ENCODE measurements at regions not wholly inside any gene's neighbourhood (a gene's known extent, or its start where the extent isn't known, plus 50 kb on each side); places are given as distances from the start of the nearest gene placed in this dataset.
"Not testable (repeated sequence)": the region's sequence is repeated elsewhere in the genome, so short reads cannot be mapped to it uniquely, and the experiment has no call there.

DNA sequence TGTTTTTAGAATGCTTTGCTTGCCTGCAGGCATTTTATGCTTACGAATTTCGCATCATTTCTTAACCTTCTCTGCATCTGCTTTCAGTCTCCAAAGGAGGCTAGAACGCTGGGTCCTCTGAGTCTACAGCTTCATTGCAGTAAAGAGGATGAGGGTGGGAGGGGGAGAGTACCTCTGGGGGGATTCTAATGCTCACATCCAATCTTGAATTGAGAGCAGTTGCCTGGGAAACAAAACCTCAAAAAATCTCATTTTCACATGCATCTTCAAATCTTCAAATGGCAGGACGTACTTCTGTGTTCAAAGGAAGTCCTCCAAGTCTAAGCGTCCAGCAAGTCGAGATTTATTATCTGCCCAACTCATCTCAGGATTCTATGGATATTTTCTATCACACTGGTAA lies 100.7 kb upstream of the PRKCQ start:
- no peaks in the 10 kb centered on the region; the same call in 1 of the 2 replicates for H3K4me1 ChIP-seq (ENCODE audit: insufficient read depth, low read length)
- 80% methylated on average over 6 of the region's 6 CpGs for WGBS
- no peaks in the 10 kb centered on the region for H3K9me3 ChIP-seq (ENCODE audit: insufficient read depth, low read depth, low read length)
- H3K27me3 ChIP-seq (ENCODE audit: insufficient read depth, low read length), result no peaks in the 10 kb centered on the region
- H3K27ac ChIP-seq (ENCODE audit: low read depth, low read length), result no peak overlapping the region
- no peak overlapping the region for H3K9ac ChIP-seq (ENCODE audit: low read depth, low read length)
- no peaks in the 10 kb centered on the region for H3K36me3 ChIP-seq (ENCODE audit: insufficient read depth, low read length)
- no peak overlapping the region for H3K4me3 ChIP-seq (ENCODE audit: low read length)

DNA sequence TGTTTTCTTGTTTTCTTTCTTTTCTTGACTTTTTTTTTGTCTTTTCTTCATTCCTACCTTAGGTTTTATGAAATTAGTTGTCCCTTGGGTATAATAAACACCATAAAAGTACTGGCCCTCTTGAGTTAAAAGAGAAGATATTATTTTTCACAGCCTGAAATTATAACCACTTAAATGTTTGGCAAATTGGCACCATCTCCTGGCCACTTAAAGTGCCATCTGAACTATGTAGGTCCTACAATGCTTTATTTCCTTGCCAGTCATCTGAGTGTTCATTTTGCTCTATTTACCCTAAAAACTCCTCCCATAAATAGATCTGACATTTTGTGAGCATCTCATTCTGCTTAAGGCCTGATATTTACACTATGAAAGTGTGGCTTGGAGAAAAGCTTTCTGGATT lies 98.9 kb upstream of the PRKCQ start:
- Histone ChIP-seq H3K9ac (ENCODE audit: low read depth, low read length) (no peak overlapping the region), H3K4me3 (ENCODE audit: low read length) (no peak overlapping the region), H3K27ac (ENCODE audit: low read depth, low read length) (no peak overlapping the region), H3K27me3 (ENCODE audit: insufficient read depth, low read length) (no peaks in the 10 kb centered on the region), H3K4me1 (ENCODE audit: insufficient read depth, low read length) (no peaks in the 10 kb centered on the region; the same call in 1 of the 2 replicates), H3K9me3 (ENCODE audit: insufficient read depth, low read depth, low read length) (no peaks in the 10 kb centered on the region), H3K36me3 (ENCODE audit: insufficient read depth, low read length) (no peaks in the 10 kb centered on the region)

DNA sequence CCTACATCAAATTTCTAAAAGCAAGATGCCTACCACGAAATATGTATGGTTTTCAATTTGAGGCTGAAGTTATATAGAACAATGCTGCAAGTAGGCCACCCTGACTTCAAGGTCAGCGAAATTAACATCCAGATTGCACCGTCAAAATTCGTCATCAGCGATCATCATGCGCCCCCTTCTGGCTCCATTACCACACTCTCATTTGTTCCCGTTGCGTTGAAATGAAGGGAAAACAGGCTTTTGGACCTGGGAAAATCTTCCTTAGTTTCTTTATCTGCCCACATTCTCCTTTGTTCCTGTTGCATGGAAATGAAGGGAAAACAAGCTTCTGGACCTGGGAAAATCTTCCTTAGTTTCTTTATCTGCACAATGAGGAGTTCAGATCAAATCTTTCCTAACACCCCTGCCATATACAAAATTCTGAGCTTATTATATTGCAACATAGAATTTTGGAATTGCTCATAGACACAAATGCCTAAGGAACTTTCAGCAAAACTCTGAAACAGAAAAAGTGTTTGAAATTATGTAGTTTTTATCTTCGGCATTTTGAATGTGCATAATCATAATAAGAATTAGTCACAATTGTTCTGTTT lies 98.2 kb upstream of the PRKCQ start:
- no peaks in the 10 kb centered on the region for H3K36me3 ChIP-seq (ENCODE audit: insufficient read depth, low read length)
- no peak overlapping the region for H3K27ac ChIP-seq (ENCODE audit: low read depth, low read length)
- H3K4me3 ChIP-seq (ENCODE audit: low read length), result no peak overlapping the region
- H3K9ac ChIP-seq (ENCODE audit: low read depth, low read length), result no peak overlapping the region
- H3K9me3 ChIP-seq (ENCODE audit: insufficient read depth, low read depth, low read length), result no peaks in the 10 kb centered on the region
- WGBS, result 14% methylated on average over 8 of the region's 9 CpGs
- H3K27me3 ChIP-seq (ENCODE audit: insufficient read depth, low read length), result no peaks in the 10 kb centered on the region
- H3K4me1 ChIP-seq (ENCODE audit: insufficient read depth, low read length), result no peaks in the 10 kb centered on the region; the same call in 1 of the 2 replicates

DNA sequence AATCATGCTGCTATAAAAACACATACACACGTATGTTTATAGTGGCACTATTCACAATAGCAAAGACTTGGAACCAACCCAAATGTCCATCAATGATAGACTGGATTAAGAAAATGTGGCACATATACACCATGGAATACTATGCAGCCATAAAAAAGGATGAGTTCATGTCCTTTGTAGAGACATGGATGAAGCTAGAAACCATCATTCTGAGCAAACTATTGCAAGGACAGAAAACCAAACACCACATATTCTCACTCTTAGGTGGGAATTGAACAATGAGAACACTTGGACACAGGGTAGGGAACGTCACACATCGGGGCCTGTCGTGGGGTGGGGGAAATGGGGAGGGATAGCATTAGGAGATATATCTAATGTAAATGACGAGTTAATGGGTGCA lies 97.1 kb upstream of the PRKCQ start:
- H3K9ac ChIP-seq (ENCODE audit: low read depth, low read length); H3K27me3 ChIP-seq (ENCODE audit: insufficient read depth, low read length); H3K27ac ChIP-seq (ENCODE audit: low read depth, low read length); H3K4me3 ChIP-seq (ENCODE audit: low read length); H3K4me1 ChIP-seq (ENCODE audit: insufficient read depth, low read length); H3K36me3 ChIP-seq (ENCODE audit: insufficient read depth, low read length); H3K9me3 ChIP-seq (ENCODE audit: insufficient read depth, low read depth, low read length): not testable (repeated sequence)
- 98% methylated on average over 5 of the region's 5 CpGs for WGBS

DNA sequence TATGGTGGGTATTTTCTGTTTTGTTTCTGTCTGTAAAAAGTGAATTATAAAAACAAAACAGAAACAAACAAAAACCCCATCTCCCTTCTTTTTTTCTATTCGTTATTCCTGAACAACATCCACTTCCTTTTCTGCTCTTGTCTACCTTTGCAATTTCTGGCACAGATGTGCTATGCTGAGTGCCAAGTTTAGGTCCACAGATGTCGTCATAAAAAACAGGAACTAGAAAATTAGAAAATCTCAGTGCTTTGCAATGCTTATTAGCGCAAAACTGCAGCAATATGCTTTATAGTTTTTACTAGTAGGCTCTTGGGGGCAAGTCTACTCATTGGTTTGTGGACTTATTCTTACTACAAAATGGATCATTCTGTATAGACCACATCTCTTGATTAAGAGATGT lies 94.2 kb upstream of the PRKCQ start:
- H3K9ac ChIP-seq (ENCODE audit: low read depth, low read length), result no peak overlapping the region
- no peak overlapping the region for H3K27ac ChIP-seq (ENCODE audit: low read depth, low read length)
- no peaks in the 10 kb centered on the region for H3K9me3 ChIP-seq (ENCODE audit: insufficient read depth, low read depth, low read length)
- WGBS, result 95% methylated on average over 3 of the region's 3 CpGs
- no peak overlapping the region for H3K4me3 ChIP-seq (ENCODE audit: low read length)
- no peaks in the 10 kb centered on the region for H3K27me3 ChIP-seq (ENCODE audit: insufficient read depth, low read length)
- H3K36me3 ChIP-seq (ENCODE audit: insufficient read depth, low read length), result no peaks in the 10 kb centered on the region
- H3K4me1 ChIP-seq (ENCODE audit: insufficient read depth, low read length), result no peaks in the 10 kb centered on the region

DNA sequence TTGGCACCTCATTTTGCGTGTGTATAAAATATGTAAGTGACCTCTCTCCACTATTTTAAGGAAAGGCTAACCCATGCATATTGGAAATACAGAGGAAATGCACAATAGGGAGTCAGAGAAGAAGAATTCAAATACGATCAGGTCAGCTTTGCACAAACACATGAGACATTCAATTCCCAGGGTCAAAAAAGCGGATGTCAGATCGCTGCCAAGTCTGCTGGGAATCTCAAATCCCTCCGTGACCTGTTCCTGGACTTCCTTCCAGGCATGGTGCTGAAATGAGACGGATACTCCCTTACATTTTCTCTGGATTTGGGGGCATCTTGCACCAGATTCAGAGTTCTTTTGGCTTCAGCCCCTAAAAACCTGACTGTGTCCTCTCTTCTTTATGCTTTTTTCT lies 91.9 kb upstream of the PRKCQ start:
- no peak overlapping the region for H3K4me3 ChIP-seq (ENCODE audit: low read length)

DNA sequence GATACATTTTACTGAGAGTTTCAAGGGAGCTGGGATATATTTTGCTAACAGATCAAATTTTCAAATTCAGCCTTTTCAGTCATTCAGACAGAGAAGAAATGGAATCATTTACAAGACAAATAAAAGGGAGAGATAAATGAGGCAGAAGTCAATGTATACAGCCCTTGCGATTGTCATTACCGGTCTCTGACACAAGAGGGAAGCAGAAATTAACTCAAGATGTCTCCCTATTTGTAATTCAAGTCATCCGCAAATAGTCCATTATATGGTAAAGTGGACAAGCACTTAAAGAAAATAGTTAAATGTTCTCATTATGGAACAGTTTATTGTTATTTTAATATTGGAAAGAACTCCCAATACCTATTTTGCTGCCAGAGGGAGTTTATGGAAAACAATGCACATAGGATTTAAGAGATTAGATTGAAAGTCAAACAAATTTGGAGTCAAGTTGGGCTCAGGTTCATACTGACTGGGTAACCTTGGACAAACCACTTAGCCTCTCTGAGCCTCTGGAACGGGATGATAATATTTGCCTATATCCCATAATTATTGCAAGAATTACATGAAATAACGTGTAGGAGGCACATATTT lies 89.3 kb upstream of the PRKCQ start:
- Histone ChIP-seq H3K27ac (ENCODE audit: low read depth, low read length) (no peak overlapping the region), H3K36me3 (ENCODE audit: insufficient read depth, low read length) (no peaks in the 10 kb centered on the region), H3K27me3 (ENCODE audit: insufficient read depth, low read length) (no peaks in the 10 kb centered on the region), H3K9ac (ENCODE audit: low read depth, low read length) (no peak overlapping the region), H3K9me3 (ENCODE audit: insufficient read depth, low read depth, low read length) (no peaks in the 10 kb centered on the region), H3K4me3 (ENCODE audit: low read length) (no peak overlapping the region), H3K4me1 (ENCODE audit: insufficient read depth, low read length) (no peaks in the 10 kb centered on the region)
- WGBS, result 41% methylated on average over 4 of the region's 5 CpGs

More for the DNA sequence above, 91.9 kb upstream of the PRKCQ start:
- Histone ChIP-seq H3K4me1 (ENCODE audit: insufficient read depth, low read length) (no peaks in the 10 kb centered on the region), H3K27me3 (ENCODE audit: insufficient read depth, low read length) (no peaks in the 10 kb centered on the region), H3K9ac (ENCODE audit: low read depth, low read length) (no peak overlapping the region), H3K27ac (ENCODE audit: low read depth, low read length) (no peak overlapping the region), H3K36me3 (ENCODE audit: insufficient read depth, low read length) (no peaks in the 10 kb centered on the region), H3K9me3 (ENCODE audit: insufficient read depth, low read depth, low read length) (no peaks in the 10 kb centered on the region)
- 91% methylated on average over 5 of the region's 6 CpGs for WGBS

DNA sequence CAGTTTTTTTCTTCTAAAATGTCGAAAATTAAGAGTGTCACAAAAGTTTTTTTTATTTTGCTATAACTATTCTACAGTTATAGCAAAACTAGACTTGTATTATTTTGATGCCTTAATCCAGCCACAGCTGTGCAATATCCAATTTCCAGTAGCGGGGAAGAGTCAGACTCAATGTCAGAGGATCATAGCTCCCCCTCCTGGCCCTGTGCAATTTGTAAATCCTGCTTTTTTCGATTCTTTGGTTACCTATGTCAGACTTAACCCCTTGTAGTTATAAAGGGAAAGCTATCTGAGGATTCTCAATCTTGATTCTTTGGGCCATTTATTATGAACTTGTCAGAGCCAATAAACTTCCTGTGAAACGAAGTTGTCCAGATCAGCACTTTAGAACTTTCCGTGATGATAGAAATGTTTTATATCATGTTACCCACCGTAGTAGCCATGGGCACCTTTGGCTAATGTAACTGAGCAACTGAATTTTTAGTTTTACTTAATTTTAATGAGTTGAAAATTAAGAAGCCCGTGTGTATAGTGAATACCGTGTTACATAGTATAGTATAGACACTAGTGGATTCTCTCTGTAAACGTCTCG lies 87.7 kb upstream of the PRKCQ start:
- WGBS, result 61% methylated on average over 9 of the region's 10 CpGs
- no peak overlapping the region for H3K27ac ChIP-seq (ENCODE audit: low read depth, low read length)
- no peaks in the 10 kb centered on the region for H3K4me1 ChIP-seq (ENCODE audit: insufficient read depth, low read length)

DNA sequence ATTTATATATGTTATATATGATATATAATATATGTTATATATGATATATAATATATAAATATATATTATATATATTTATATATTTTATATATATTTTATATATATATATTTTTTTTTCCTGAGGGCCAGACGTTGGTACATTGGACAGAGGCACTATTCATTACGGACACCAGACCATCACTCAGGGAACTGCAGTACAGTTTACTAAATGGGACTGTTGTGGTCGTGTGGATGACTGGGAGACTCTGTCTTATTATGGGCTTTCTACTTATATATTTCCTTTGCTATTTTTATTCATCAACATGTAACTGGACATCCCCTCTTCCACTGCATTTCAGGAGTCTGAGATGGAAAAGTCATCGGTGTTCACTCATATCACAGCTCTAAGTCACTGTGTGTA lies 87.1 kb upstream of the PRKCQ start:
- 94% methylated on average over 3 of the region's 4 CpGs for WGBS
- Histone ChIP-seq H3K4me3 (ENCODE audit: low read length) (no peak overlapping the region), H3K27me3 (ENCODE audit: insufficient read depth, low read length) (no peaks in the 10 kb centered on the region), H3K9ac (ENCODE audit: low read depth, low read length) (no peak overlapping the region), H3K4me1 (ENCODE audit: insufficient read depth, low read length) (no peaks in the 10 kb centered on the region), H3K27ac (ENCODE audit: low read depth, low read length) (no peak overlapping the region), H3K9me3 (ENCODE audit: insufficient read depth, low read depth, low read length) (no peaks in the 10 kb centered on the region), H3K36me3 (ENCODE audit: insufficient read depth, low read length) (no peaks in the 10 kb centered on the region)

More for the DNA sequence above, 87.7 kb upstream of the PRKCQ start:
- no peak overlapping the region for H3K4me3 ChIP-seq (ENCODE audit: low read length)
- no peaks in the 10 kb centered on the region for H3K9me3 ChIP-seq (ENCODE audit: insufficient read depth, low read depth, low read length)
- H3K9ac ChIP-seq (ENCODE audit: low read depth, low read length), result no peak overlapping the region
- no peaks in the 10 kb centered on the region for H3K36me3 ChIP-seq (ENCODE audit: insufficient read depth, low read length)
- H3K27me3 ChIP-seq (ENCODE audit: insufficient read depth, low read length), result no peaks in the 10 kb centered on the region

DNA sequence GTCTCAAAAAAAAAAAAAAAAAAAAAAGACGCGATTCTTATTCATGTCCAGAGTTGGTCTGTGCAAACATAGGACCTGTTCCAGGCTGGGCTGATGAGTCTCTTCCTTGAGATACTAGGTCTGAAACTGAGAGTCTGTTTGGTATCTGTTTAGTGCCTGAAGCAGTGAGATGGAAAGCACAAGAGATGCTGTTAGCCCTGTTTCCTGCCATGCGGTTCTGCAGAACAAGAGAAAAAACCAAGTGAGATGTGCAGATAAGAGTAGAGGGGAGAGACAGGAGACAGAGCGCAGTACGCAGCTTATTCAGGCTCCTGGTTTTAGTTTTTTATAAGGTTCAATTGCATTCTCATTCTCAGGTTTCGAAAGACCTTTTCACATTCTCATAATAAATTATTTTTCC lies 85.8 kb upstream of the PRKCQ start:
- H3K36me3 ChIP-seq (ENCODE audit: insufficient read depth, low read length), result no peaks in the 10 kb centered on the region
- no peaks in the 10 kb centered on the region for H3K4me1 ChIP-seq (ENCODE audit: insufficient read depth, low read length)
- 96% methylated on average over 5 of the region's 6 CpGs for WGBS
- H3K27me3 ChIP-seq (ENCODE audit: insufficient read depth, low read length), result no peaks in the 10 kb centered on the region
- H3K9ac ChIP-seq (ENCODE audit: low read depth, low read length), result no peak overlapping the region
- no peak overlapping the region for H3K27ac ChIP-seq (ENCODE audit: low read depth, low read length)
- H3K9me3 ChIP-seq (ENCODE audit: insufficient read depth, low read depth, low read length), result no peaks in the 10 kb centered on the region
- H3K4me3 ChIP-seq (ENCODE audit: low read length), result no peak overlapping the region

DNA sequence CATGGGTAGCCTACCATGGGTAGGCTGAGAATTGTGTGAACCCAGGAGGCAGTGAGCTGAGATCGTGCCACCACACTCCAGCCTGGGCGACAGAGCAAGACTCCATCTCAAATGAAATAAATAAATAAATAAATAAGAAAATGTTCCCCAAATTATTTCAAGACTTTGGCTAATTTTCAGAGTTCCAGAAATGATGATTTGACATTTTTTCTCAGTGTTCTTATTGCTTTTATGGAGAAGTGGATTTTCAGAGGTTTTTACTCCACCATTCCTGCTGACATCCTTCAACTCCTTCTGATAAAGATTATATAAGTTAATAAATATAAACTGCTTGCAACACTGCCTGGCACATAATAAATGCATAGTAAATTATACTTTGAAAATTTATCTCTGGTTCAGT lies 80.4 kb upstream of the PRKCQ start:
- WGBS, result 100% methylated on average over 1 of the region's 2 CpGs
- peaks cover 7% of the 10 kb centered on the region; the same call in 1 of the 2 replicates for H3K9me3 ChIP-seq (ENCODE audit: insufficient read depth, low read depth, low read length)

More for the DNA sequence above, 80.4 kb upstream of the PRKCQ start:
- no peak overlapping the region for H3K4me3 ChIP-seq (ENCODE audit: low read length)
- H3K27ac ChIP-seq (ENCODE audit: low read depth, low read length), result no peak overlapping the region
- H3K36me3 ChIP-seq (ENCODE audit: insufficient read depth, low read length), result no peaks in the 10 kb centered on the region
- no peak overlapping the region for H3K9ac ChIP-seq (ENCODE audit: low read depth, low read length)
- no peaks in the 10 kb centered on the region for H3K4me1 ChIP-seq (ENCODE audit: insufficient read depth, low read length)
- no peaks in the 10 kb centered on the region for H3K27me3 ChIP-seq (ENCODE audit: insufficient read depth, low read length)

Data from HUES64 (cell line).